Fibroblast of pulmonary artery (primary cell): ENCODE measurements at regions not wholly inside any gene's neighbourhood (a gene's known extent, or its start where the extent isn't known, plus 50 kb on each side); places are given as distances from the start of the nearest gene placed in this dataset.

Experiments
- DNase-seq: peaks from one replicate; pipeline ENCODE4 v3.0.0-alpha.2; 2010; ENCODE audit warnings: low read depth
- H3K4me3 ChIP-seq: replicated peaks from 2 replicates; pipeline ENCODE4 v1.5.1; 2011; ENCODE audit warnings: low read depth, mild to moderate bottlenecking, control low read depth, low read length, moderate library complexity
- CTCF ChIP-seq: IDR thresholded peaks from 2 replicates; pipeline ENCODE4 v1.5.1; 2011; ENCODE audit warnings: mild to moderate bottlenecking, control low read depth, low read length, inconsistent platforms; ENCODE audit errors: missing control alignments

GRCh38 chr6:37100745-37101144 is 69.2 kb upstream of the PIM1 start:
- no peak for TF ChIP-seq CTCF
- no peak for DNase-seq
- H3K4me3 ChIP-seq = no peak overlapping the region

GRCh38 chr6:37101991-37102298 is 68.0 kb upstream of the PIM1 start:
- DNase-seq = no peak
- no peak for TF ChIP-seq CTCF
- H3K4me3 ChIP-seq = peak overlapping the region; percentile 38

- peak overlapping the region; percentile 38 for H3K4me3 ChIP-seq
- TF ChIP-seq CTCF = no peak
- peak; percentile 96 for DNase-seq
Measured at GRCh38 chr6:37102299-37103168, 67.4 kb upstream of the PIM1 start.

GRCh38 chr6:37103169-37104039 is 66.5 kb upstream of the PIM1 start:
- peak overlapping the region; percentile 21 for H3K4me3 ChIP-seq
- TF ChIP-seq CTCF = no peak
- DNase-seq = peak; percentile 42

- H3K4me3 ChIP-seq = no peak overlapping the region
- DNase-seq = no peak
- TF ChIP-seq CTCF = no peak
Measured at GRCh38 chr6:37104824-37105147, 65.2 kb upstream of the PIM1 start.

- TF ChIP-seq CTCF = no peak
- no peak for DNase-seq
- no peak overlapping the region for H3K4me3 ChIP-seq
Measured at GRCh38 chr6:37105148-37106050, 64.6 kb upstream of the PIM1 start.
